GM23338 (cell line): ENCODE measurements at regions not wholly inside any gene's neighbourhood (a gene's known extent, or its start where the extent isn't known, plus 50 kb on each side); places are given as distances from the start of the nearest gene placed in this dataset.

Source experiments
- ATAC-seq: fragments of 200-7000 bp; cut with Tn5 transposase; 3 replicates; pipeline ENCODE4 v1.9.1; 2020
- DNase-seq: peaks from one replicate; pipeline ENCODE4 v3.0.0-alpha.2; 2015; ENCODE audit warnings: low spot score
- H2AFZ ChIP-seq: fragments of 200-600 bp; sonication (generic); 2 replicates; pipeline ENCODE4 v1.8.0; 2016; ENCODE audit warnings: antibody characterized with exemption, mild to moderate bottlenecking, moderate library complexity
- H3F3A ChIP-seq: fragments of 200-600 bp; sonication (generic); replicated peaks from 2 replicates; pipeline ENCODE4 v1.8.0; 2017; ENCODE audit warnings: antibody characterized with exemption, mixed run types, low read depth
- H3K27ac ChIP-seq: fragments of 200-600 bp; sonication (generic); 2 replicates; pipeline ENCODE4 v1.6.1; 2016; ENCODE audit warnings: low read depth
- H3K27me3 ChIP-seq: fragments of 200-600 bp; sonication (generic); 2 replicates; pipeline ENCODE4 v1.8.0; 2016; ENCODE audit warnings: mild to moderate bottlenecking, mixed run types, moderate library complexity; ENCODE audit not compliant: insufficient read depth
- H3K36me3 ChIP-seq: fragments of 200-600 bp; sonication (generic); 2 replicates; pipeline ENCODE4 v1.8.0; 2016; ENCODE audit warnings: mild to moderate bottlenecking; ENCODE audit not compliant: insufficient read depth
- H3K4me1 ChIP-seq: fragments of 200-600 bp; sonication (generic); 2 replicates; pipeline ENCODE4 v1.8.0; 2016; ENCODE audit warnings: mild to moderate bottlenecking, moderate library complexity; ENCODE audit not compliant: insufficient read depth
- H3K4me2 ChIP-seq: fragments of 200-600 bp; sonication (generic); 2 replicates; pipeline ENCODE4 v1.7.1; 2017; ENCODE audit warnings: mixed run types
- H3K4me3 ChIP-seq: fragments of 200-600 bp; sonication (generic); 2 replicates; pipeline ENCODE4 v1.6.1; 2016; ENCODE audit warnings: mixed run types
- H3K79me2 ChIP-seq: fragments of 200-600 bp; sonication (generic); replicated peaks from 2 replicates; pipeline ENCODE4 v1.8.0; 2017; ENCODE audit warnings: mild to moderate bottlenecking; ENCODE audit not compliant: insufficient read depth
- H3K9me2 ChIP-seq: fragments of 200-600 bp; sonication (generic); 2 replicates; pipeline ENCODE4 v1.8.0; 2017; ENCODE audit not compliant: insufficient read depth
- H4K20me1 ChIP-seq: fragments of 200-600 bp; sonication (generic); replicated peaks from 2 replicates; pipeline ENCODE4 v1.8.0; 2017; ENCODE audit warnings: mild to moderate bottlenecking; ENCODE audit not compliant: insufficient read depth
- H3K27ac Mint-ChIP-seq: 2 replicates; pipeline ENCODE4 v1.8.0; 2020; ENCODE audit warnings: inconsistent platforms, mild to moderate bottlenecking, moderate library complexity, mixed read lengths
- H3K27me3 Mint-ChIP-seq: 3 replicates; pipeline ENCODE4 v1.8.0; 2022; ENCODE audit warnings: low read depth, mild to moderate bottlenecking, moderate library complexity, mixed read lengths, inconsistent platforms; ENCODE audit not compliant: insufficient read depth, poor library complexity
- H3K36me3 Mint-ChIP-seq: 3 replicates; pipeline ENCODE4 v1.8.0; 2021; ENCODE audit warnings: low read depth, mild to moderate bottlenecking, inconsistent platforms, moderate library complexity, mixed read lengths
- H3K4me1 Mint-ChIP-seq: 3 replicates; pipeline ENCODE4 v1.8.0; 2020; ENCODE audit warnings: mild to moderate bottlenecking, inconsistent platforms, mixed read lengths
- H3K4me3 Mint-ChIP-seq: 3 replicates; pipeline ENCODE4 v1.8.0; 2021; ENCODE audit warnings: moderate library complexity, mild to moderate bottlenecking, inconsistent platforms, mixed read lengths
- H3K9me3 Mint-ChIP-seq: 3 replicates; pipeline ENCODE4 v1.8.0; 2020; ENCODE audit warnings: moderate library complexity, mild to moderate bottlenecking, inconsistent platforms, mixed read lengths
- EZH2 ChIP-seq: fragments of 200-600 bp; sonication (generic); IDR thresholded peaks from one replicate; pipeline ENCODE4 v1.8.0; 2017; ENCODE audit warnings: antibody characterized with exemption, mild to moderate bottlenecking, low read depth; ENCODE audit not compliant: unreplicated experiment
- NANOG ChIP-seq: IDR thresholded peaks from 2 replicates; pipeline ENCODE4 v1.6.1; 2016; ENCODE audit warnings: antibody characterized with exemption, borderline replicate concordance
- STAT1 ChIP-seq: IDR thresholded peaks from one replicate; pipeline ENCODE4 v1.6.1; 2016; ENCODE audit warnings: antibody characterized with exemption; ENCODE audit not compliant: unreplicated experiment
- ZNF114 ChIP-seq: fragments of 250-450 bp; sonication (Bioruptor Pico); IDR thresholded peaks from 2 replicates; pipeline ENCODE4 v1.5.0; 2020; ENCODE audit warnings: mild to moderate bottlenecking, moderate library complexity
- TF ChIP-seq, protein P1 (sequence below), 2 experiments: fragments of 200-600 bp in 1 of 2; sonication (generic) in 1 of 2; conservative IDR thresholded peaks; 2 replicates each; pipeline versions ENCODE4 v1.5.1 to v1.6.1; 2016 to 2017; ENCODE audit warnings: antibody characterized with exemption in 2 of 2, low read depth in 2 of 2, mild to moderate bottlenecking in 2 of 2, moderate library complexity in 1 of 2
- TF ChIP-seq, protein P2 (sequence below): fragments of 250-450 bp; sonication (Bioruptor Pico); IDR thresholded peaks from 2 replicates; pipeline ENCODE4 v1.5.0; 2020; ENCODE audit warnings: mild to moderate bottlenecking, moderate library complexity
- TF ChIP-seq, protein P3 (sequence below): IDR thresholded peaks from one replicate; pipeline ENCODE4 v1.6.1; 2018; ENCODE audit warnings: antibody characterized with exemption; ENCODE audit not compliant: unreplicated experiment

DNA sequence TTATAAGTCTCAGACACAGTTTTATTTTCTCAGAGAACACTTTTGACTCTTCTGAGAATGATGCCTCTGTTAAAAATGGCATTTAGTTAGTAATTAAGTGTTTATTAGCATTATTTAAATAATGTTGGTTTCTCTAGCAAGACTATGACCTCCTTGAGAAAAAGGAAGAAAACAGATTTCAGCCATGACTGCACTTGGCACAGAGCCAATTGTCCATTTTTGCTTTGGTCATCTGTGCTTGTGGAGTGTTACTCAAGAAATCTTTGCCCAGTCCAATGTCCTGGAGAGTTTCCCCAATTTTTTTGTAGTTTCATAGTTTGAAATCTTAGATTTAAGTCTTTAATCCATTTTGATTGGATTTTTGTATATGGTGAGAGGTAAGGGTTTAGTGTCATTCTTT is 1229.4 kb upstream of the FAM98A start:
- Mint-ChIP-seq H3K9me3 (no peaks in the 10 kb centered on the region; the same call in 2 of the 3 replicates), H3K27me3 (no peaks in the 10 kb centered on the region), H3K27ac (no peak overlapping the region), H3K4me3 (no peak overlapping the region), H3K36me3 (no peaks in the 10 kb centered on the region; the same call in 1 of the 3 replicates), H3K4me1 (peaks cover 7% of the 10 kb centered on the region)
- TF ChIP-seq, protein P1, sequence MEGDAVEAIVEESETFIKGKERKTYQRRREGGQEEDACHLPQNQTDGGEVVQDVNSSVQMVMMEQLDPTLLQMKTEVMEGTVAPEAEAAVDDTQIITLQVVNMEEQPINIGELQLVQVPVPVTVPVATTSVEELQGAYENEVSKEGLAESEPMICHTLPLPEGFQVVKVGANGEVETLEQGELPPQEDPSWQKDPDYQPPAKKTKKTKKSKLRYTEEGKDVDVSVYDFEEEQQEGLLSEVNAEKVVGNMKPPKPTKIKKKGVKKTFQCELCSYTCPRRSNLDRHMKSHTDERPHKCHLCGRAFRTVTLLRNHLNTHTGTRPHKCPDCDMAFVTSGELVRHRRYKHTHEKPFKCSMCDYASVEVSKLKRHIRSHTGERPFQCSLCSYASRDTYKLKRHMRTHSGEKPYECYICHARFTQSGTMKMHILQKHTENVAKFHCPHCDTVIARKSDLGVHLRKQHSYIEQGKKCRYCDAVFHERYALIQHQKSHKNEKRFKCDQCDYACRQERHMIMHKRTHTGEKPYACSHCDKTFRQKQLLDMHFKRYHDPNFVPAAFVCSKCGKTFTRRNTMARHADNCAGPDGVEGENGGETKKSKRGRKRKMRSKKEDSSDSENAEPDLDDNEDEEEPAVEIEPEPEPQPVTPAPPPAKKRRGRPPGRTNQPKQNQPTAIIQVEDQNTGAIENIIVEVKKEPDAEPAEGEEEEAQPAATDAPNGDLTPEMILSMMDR (conservative IDR thresholded peaks at IDR 0.05; ENCODE audit: low read depth in 2 of 2) = no peak
- TF ChIP-seq EZH2 = no peak
- Histone ChIP-seq H3K27me3 (no peaks in the 10 kb centered on the region), H3K4me2 (no peak overlapping the region), H3K79me2 (no peaks in the 10 kb centered on the region), H4K20me1 (no peaks in the 10 kb centered on the region), H3K9me2 (no peaks in the 10 kb centered on the region), H2AFZ (no peak overlapping the region), H3F3A (no peaks in the 10 kb centered on the region), H3K36me3 (no peaks in the 10 kb centered on the region), H3K4me3 (no peak overlapping the region), H3K4me1 (peaks cover 5% of the 10 kb centered on the region; the same call in 1 of the 2 replicates), H3K27ac (no peak overlapping the region)
- ATAC-seq = no peak
- no peak for DNase-seq

DNA sequence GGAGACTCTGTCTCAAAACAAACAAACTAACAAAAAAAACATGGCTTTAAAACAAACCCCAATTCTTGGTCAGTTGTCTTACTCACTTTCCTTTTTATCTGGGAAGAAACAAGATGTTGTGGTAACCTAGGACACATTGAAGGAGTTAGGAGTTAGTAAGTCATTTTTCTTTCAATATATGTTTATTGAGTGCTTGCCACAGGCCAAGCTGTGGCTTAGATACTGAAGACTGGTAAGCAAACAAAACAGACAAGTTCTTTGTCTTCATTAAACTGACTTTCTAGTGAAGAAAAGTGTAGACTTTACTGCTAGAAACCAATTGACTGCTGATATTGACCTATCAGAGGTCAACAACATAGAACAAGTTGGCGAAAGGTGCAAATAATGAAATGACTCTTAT is 1228.3 kb upstream of the FAM98A start:
- no peak overlapping the region for H3K4me2 ChIP-seq
- Mint-ChIP-seq H3K4me3 (no peak overlapping the region), H3K9me3 (no peaks in the 10 kb centered on the region; the same call in 2 of the 3 replicates), H3K4me1 (peaks cover 6% of the 10 kb centered on the region; the same call in 2 of the 3 replicates), H3K36me3 (no peaks in the 10 kb centered on the region; the same call in 1 of the 3 replicates), H3K27me3 (no peaks in the 10 kb centered on the region), H3K27ac (no peak overlapping the region)
- H3F3A ChIP-seq = no peaks in the 10 kb centered on the region
- H3K27ac ChIP-seq = no peak overlapping the region
- H3K36me3 ChIP-seq = no peaks in the 10 kb centered on the region
- DNase-seq = no peak
- H3K9me2 ChIP-seq = no peaks in the 10 kb centered on the region
- H3K4me1 ChIP-seq = peaks cover 5% of the 10 kb centered on the region; the same call in 1 of the 2 replicates
- H2AFZ ChIP-seq = no peak overlapping the region; the same call in 1 of the 2 replicates
- no peaks in the 10 kb centered on the region for H4K20me1 ChIP-seq
- ATAC-seq = no peak
- no peaks in the 10 kb centered on the region for H3K79me2 ChIP-seq
- no peaks in the 10 kb centered on the region for H3K27me3 ChIP-seq
- no peak overlapping the region for H3K4me3 ChIP-seq
- TF ChIP-seq, protein P1 (conservative IDR thresholded peaks at IDR 0.05; ENCODE audit: low read depth in 2 of 2) = no peak
- TF ChIP-seq, protein P2, sequence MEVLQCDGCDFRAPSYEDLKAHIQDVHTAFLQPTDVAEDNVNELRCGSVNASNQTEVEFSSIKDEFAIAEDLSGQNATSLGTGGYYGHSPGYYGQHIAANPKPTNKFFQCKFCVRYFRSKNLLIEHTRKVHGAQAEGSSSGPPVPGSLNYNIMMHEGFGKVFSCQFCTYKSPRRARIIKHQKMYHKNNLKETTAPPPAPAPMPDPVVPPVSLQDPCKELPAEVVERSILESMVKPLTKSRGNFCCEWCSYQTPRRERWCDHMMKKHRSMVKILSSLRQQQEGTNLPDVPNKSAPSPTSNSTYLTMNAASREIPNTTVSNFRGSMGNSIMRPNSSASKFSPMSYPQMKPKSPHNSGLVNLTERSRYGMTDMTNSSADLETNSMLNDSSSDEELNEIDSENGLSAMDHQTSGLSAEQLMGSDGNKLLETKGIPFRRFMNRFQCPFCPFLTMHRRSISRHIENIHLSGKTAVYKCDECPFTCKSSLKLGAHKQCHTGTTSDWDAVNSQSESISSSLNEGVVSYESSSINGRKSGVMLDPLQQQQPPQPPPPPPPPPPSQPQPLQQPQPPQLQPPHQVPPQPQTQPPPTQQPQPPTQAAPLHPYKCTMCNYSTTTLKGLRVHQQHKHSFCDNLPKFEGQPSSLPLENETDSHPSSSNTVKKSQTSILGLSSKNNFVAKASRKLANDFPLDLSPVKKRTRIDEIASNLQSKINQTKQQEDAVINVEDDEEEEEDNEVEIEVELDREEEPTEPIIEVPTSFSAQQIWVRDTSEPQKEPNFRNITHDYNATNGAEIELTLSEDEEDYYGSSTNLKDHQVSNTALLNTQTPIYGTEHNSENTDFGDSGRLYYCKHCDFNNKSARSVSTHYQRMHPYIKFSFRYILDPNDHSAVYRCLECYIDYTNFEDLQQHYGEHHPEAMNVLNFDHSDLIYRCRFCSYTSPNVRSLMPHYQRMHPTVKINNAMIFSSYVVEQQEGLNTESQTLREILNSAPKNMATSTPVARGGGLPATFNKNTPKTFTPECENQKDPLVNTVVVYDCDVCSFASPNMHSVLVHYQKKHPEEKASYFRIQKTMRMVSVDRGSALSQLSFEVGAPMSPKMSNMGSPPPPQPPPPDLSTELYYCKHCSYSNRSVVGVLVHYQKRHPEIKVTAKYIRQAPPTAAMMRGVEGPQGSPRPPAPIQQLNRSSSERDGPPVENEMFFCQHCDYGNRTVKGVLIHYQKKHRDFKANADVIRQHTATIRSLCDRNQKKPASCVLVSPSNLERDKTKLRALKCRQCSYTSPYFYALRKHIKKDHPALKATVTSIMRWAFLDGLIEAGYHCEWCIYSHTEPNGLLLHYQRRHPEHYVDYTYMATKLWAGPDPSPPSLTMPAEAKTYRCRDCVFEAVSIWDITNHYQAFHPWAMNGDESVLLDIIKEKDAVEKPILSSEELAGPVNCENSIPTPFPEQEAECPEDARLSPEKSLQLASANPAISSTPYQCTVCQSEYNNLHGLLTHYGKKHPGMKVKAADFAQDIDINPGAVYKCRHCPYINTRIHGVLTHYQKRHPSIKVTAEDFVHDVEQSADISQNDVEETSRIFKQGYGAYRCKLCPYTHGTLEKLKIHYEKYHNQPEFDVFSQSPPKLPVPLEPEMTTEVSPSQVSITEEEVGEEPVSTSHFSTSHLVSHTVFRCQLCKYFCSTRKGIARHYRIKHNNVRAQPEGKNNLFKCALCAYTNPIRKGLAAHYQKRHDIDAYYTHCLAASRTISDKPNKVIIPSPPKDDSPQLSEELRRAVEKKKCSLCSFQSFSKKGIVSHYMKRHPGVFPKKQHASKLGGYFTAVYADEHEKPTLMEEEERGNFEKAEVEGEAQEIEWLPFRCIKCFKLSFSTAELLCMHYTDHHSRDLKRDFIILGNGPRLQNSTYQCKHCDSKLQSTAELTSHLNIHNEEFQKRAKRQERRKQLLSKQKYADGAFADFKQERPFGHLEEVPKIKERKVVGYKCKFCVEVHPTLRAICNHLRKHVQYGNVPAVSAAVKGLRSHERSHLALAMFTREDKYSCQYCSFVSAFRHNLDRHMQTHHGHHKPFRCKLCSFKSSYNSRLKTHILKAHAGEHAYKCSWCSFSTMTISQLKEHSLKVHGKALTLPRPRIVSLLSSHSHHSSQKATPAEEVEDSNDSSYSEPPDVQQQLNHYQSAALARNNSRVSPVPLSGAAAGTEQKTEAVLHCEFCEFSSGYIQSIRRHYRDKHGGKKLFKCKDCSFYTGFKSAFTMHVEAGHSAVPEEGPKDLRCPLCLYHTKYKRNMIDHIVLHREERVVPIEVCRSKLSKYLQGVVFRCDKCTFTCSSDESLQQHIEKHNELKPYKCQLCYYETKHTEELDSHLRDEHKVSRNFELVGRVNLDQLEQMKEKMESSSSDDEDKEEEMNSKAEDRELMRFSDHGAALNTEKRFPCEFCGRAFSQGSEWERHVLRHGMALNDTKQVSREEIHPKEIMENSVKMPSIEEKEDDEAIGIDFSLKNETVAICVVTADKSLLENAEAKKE (CRISPR knock-in tag) = no peak
- TF ChIP-seq STAT1 = no peak
- no peak for TF ChIP-seq ZNF114 (CRISPR knock-in tag)
- no peak for TF ChIP-seq EZH2
- no peak for TF ChIP-seq NANOG
- TF ChIP-seq, protein P3, sequence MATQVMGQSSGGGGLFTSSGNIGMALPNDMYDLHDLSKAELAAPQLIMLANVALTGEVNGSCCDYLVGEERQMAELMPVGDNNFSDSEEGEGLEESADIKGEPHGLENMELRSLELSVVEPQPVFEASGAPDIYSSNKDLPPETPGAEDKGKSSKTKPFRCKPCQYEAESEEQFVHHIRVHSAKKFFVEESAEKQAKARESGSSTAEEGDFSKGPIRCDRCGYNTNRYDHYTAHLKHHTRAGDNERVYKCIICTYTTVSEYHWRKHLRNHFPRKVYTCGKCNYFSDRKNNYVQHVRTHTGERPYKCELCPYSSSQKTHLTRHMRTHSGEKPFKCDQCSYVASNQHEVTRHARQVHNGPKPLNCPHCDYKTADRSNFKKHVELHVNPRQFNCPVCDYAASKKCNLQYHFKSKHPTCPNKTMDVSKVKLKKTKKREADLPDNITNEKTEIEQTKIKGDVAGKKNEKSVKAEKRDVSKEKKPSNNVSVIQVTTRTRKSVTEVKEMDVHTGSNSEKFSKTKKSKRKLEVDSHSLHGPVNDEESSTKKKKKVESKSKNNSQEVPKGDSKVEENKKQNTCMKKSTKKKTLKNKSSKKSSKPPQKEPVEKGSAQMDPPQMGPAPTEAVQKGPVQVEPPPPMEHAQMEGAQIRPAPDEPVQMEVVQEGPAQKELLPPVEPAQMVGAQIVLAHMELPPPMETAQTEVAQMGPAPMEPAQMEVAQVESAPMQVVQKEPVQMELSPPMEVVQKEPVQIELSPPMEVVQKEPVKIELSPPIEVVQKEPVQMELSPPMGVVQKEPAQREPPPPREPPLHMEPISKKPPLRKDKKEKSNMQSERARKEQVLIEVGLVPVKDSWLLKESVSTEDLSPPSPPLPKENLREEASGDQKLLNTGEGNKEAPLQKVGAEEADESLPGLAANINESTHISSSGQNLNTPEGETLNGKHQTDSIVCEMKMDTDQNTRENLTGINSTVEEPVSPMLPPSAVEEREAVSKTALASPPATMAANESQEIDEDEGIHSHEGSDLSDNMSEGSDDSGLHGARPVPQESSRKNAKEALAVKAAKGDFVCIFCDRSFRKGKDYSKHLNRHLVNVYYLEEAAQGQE = no peak
